ENCODE measurements at regions not wholly inside any gene's neighbourhood (a gene's known extent, or its start where the extent isn't known, plus 50 kb on each side); places are given as distances from the start of the nearest gene placed in this dataset.

DNA sequence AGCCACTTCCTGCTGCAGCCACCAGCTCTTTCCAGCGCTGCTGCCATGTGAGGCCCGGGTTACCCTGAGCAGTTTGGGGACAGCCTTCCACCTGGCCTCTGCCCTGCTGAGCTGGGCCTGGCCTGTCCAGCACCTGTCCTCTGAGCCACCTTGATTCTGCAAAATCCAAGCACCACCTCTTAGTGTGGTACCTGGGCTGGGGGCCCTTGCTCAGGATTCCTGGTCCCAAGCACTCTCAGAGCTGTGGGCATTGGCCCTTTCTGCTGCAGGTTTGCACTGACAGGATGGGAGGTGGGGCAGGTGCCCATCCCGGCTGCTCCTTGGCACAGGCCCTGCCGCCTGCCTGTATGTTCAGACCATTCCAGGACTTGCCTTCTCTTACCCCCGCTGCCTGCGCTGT is 309.2 kb upstream of the IRX4 start:
- Histone ChIP-seq H3K4me1 (ENCODE audit: control insufficient read depth, insufficient read depth, low read length) (no peaks in the 10 kb centered on the region), H3K4me3 (ENCODE audit: low read length) (no peak overlapping the region), H3K27me3 (ENCODE audit: control insufficient read depth, insufficient read depth, low read length) (no peaks in the 10 kb centered on the region), H3K9ac (ENCODE audit: low read length) (no peak overlapping the region), H3K36me3 (ENCODE audit: control insufficient read depth, insufficient read depth, low read length) (no peaks in the 10 kb centered on the region), H3K9me3 (ENCODE audit: control insufficient read depth, low read length) (no peaks in the 10 kb centered on the region)

DNA sequence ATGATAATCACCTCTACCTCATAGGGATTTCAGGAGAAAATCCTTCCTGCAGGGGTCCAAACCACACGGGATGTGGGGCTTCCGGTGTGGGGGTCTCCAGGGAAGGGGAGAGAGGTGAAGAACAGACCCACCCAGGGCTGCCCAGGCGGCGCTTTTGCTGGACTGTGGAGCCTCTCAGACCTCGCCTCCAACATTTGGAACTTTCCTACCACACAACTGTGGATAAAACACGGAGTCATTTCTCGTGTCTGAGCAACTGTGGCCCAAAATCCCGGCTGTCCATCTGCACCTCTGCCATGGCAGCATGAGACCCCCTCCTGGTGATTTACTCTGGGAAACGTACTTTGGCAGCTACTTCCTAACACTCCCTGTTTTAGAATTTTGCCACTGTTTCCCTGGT is 307.8 kb upstream of the IRX4 start:
- H3K4me3 ChIP-seq (ENCODE audit: low read length), result no peak overlapping the region
- no peaks in the 10 kb centered on the region for H3K4me1 ChIP-seq (ENCODE audit: control insufficient read depth, insufficient read depth, low read length)
- no peaks in the 10 kb centered on the region for H3K9me3 ChIP-seq (ENCODE audit: control insufficient read depth, low read length)
- no peaks in the 10 kb centered on the region for H3K36me3 ChIP-seq (ENCODE audit: control insufficient read depth, insufficient read depth, low read length)
- H3K27me3 ChIP-seq (ENCODE audit: control insufficient read depth, insufficient read depth, low read length), result no peaks in the 10 kb centered on the region
- H3K9ac ChIP-seq (ENCODE audit: low read length), result no peak overlapping the region

DNA sequence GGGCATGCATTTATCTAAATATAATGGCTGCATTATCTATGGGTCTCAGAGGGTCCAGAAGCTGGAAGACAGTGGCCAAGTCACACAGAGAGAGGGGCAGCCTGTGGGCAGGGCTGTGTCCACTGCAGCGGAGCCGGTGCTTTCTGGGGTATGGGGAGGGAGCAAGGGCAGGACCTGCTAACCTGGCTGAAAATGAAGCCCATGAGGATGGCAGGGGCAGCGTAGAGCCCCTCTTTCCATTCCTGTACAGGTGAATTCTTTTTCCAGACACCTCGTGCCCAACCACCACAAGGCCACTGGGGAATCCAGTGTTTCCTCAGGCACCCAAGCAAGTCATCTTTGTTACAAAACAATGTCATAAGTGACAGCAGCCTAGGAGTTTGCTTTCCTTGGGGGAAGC is 305.9 kb upstream of the IRX4 start:
- Histone ChIP-seq H3K27me3 (ENCODE audit: control insufficient read depth, insufficient read depth, low read length) (no peaks in the 10 kb centered on the region), H3K36me3 (ENCODE audit: control insufficient read depth, insufficient read depth, low read length) (no peaks in the 10 kb centered on the region), H3K4me1 (ENCODE audit: control insufficient read depth, insufficient read depth, low read length) (no peaks in the 10 kb centered on the region), H3K9ac (ENCODE audit: low read length) (no peak overlapping the region), H3K4me3 (ENCODE audit: low read length) (no peak overlapping the region), H3K9me3 (ENCODE audit: control insufficient read depth, low read length) (no peaks in the 10 kb centered on the region)

DNA sequence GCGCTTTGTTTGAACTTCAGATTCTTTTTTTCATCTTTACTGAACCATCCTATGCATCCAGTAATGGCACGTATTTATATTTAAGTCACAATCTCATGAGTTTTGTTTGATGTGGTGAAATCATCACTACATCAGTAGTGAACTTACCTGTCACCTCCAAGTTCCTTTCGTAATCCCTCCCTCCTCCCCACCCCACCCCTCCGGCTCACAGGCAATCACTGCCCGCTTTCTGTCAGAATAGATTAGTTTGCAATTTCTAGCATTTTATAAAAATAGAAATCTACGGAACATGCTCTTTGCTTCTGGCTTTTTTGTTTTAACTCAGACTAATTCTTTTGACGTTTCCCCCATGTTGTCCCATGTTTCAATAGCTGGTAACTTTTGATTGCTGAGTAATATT is 305.4 kb upstream of the IRX4 start:
- Histone ChIP-seq H3K4me1 (ENCODE audit: control insufficient read depth, insufficient read depth, low read length) (no peaks in the 10 kb centered on the region), H3K9ac (ENCODE audit: low read length) (no peak overlapping the region), H3K9me3 (ENCODE audit: control insufficient read depth, low read length) (no peaks in the 10 kb centered on the region), H3K36me3 (ENCODE audit: control insufficient read depth, insufficient read depth, low read length) (no peaks in the 10 kb centered on the region), H3K4me3 (ENCODE audit: low read length) (no peak overlapping the region), H3K27me3 (ENCODE audit: control insufficient read depth, insufficient read depth, low read length) (no peaks in the 10 kb centered on the region)

DNA sequence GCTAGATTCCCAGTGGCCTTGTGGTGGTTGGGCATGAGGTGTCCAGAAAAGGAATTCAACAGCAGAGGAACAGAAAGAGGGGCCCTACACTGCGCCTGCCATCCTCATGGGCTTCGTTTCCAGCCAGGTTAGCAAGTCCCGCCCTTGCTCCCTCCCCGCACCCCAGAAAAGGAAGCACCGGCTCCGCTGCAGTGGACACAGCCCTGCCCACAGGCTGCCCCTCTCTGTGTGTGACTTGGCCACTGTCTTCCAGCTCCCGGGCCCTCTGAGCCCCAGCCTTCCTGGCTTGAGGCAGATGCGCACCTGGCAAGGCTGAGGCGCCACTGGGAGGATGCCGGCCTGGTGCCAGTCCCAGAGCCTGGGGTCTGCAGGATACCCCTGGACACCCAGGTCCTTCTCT is 305.0 kb upstream of the IRX4 start:
- Histone ChIP-seq H3K9ac (ENCODE audit: low read length) (no peak overlapping the region), H3K4me3 (ENCODE audit: low read length) (no peak overlapping the region), H3K4me1 (ENCODE audit: control insufficient read depth, insufficient read depth, low read length) (no peaks in the 10 kb centered on the region), H3K9me3 (ENCODE audit: control insufficient read depth, low read length) (no peaks in the 10 kb centered on the region), H3K36me3 (ENCODE audit: control insufficient read depth, insufficient read depth, low read length) (no peaks in the 10 kb centered on the region), H3K27me3 (ENCODE audit: control insufficient read depth, insufficient read depth, low read length) (no peaks in the 10 kb centered on the region)

DNA sequence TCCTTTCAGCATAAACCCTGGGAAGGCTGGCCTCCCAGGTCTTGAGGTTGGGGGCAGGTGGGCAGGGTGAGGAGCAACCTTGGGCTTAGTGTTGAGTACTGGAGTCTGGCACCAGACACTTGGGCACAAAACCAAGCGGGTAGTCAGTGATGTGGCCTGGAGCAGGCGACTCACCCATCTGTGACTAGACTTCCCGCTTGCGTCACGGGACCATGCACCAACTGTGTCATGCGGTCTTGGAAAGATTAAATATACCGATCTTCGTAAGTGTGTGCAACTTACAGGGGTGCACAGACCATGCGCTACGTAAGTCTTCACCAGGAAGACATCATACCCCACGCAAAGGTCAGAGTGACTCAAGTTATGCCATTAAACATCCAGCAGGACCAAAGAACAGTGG is 304.4 kb upstream of the IRX4 start:
- Histone ChIP-seq H3K27me3 (ENCODE audit: control insufficient read depth, insufficient read depth, low read length) (no peaks in the 10 kb centered on the region), H3K4me1 (ENCODE audit: control insufficient read depth, insufficient read depth, low read length) (no peaks in the 10 kb centered on the region), H3K9me3 (ENCODE audit: control insufficient read depth, low read length) (no peaks in the 10 kb centered on the region), H3K9ac (ENCODE audit: low read length) (no peak overlapping the region), H3K4me3 (ENCODE audit: low read length) (no peak overlapping the region), H3K36me3 (ENCODE audit: control insufficient read depth, insufficient read depth, low read length) (no peaks in the 10 kb centered on the region)

DNA sequence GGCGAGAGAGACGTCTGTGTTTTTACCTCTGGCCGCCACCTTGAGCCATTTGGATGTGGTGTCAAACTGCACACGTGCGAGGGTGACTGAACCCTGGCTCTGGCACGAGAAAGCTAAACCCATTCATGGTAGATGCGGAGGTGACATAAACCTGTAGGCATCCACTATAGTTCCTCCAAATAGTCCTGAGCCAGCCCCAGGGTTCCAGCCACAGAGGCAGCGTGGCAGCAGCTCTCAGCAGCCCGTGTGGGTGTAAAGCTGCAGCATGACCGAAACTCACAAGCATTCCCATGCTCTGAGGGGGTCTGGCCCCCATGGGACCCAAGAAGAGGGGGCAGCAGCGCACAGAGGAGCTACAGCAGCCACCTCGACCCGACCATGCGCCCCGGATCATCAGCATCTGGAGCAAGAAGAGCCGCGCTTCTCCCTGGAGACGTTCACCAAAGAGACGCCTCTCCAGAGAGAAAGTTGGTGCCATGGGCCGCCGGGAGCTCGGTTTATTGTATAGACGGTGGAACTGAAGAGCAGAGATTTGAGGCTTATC is 303.8 kb upstream of the IRX4 start:
- Histone ChIP-seq H3K4me3 (ENCODE audit: low read length) (no peak overlapping the region), H3K9me3 (ENCODE audit: control insufficient read depth, low read length) (no peaks in the 10 kb centered on the region), H3K9ac (ENCODE audit: low read length) (no peak overlapping the region), H3K27me3 (ENCODE audit: control insufficient read depth, insufficient read depth, low read length) (no peaks in the 10 kb centered on the region), H3K36me3 (ENCODE audit: control insufficient read depth, insufficient read depth, low read length) (no peaks in the 10 kb centered on the region), H3K4me1 (ENCODE audit: control insufficient read depth, insufficient read depth, low read length) (no peaks in the 10 kb centered on the region)

DNA sequence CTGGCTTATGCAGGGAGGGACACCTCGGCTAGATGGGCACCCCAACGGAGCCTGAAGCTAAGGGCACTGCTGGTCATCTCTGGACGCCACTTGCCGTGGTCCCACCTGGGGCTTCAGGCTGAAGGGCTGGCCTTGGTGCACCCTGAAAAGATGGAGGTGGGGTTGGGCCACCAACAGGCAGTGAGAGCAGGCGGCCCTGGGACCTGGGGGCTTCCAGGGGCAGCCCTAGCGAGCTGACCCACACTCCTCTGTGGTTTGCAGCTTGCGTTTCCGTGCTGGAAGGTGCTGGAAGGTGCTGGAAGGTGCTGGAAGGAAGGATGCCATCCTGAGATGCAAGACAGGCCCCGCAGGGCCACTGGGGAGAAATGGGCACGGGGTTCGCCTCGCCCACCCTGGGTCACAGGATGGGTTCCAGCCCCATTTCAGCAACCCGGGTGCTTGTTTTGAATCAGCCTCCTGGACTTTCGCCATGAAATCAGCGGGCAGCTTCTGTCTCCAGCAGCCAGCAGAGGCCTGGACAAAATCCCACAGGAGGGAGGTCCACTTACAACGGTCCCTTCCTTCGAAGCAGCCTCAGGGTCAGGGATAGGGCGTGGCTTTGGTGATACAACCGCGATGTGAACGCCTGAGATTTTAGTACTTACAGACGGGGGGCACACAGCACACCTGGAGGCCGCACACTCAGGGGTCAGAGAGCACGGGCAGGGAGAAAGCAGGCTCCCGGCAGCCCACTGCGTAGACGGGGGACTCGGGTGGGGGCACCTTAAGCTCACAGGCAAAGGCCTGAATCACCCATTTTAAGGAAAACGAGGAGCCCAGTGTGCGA is 303.1 kb upstream of the IRX4 start:
- no peaks in the 10 kb centered on the region for H3K9me3 ChIP-seq (ENCODE audit: control insufficient read depth, low read length)
- no peaks in the 10 kb centered on the region for H3K27me3 ChIP-seq (ENCODE audit: control insufficient read depth, insufficient read depth, low read length)
- H3K9ac ChIP-seq (ENCODE audit: low read length), result no peak overlapping the region
- no peaks in the 10 kb centered on the region for H3K4me1 ChIP-seq (ENCODE audit: control insufficient read depth, insufficient read depth, low read length)
- H3K36me3 ChIP-seq (ENCODE audit: control insufficient read depth, insufficient read depth, low read length), result no peaks in the 10 kb centered on the region
- no peak overlapping the region for H3K4me3 ChIP-seq (ENCODE audit: low read length)

DNA sequence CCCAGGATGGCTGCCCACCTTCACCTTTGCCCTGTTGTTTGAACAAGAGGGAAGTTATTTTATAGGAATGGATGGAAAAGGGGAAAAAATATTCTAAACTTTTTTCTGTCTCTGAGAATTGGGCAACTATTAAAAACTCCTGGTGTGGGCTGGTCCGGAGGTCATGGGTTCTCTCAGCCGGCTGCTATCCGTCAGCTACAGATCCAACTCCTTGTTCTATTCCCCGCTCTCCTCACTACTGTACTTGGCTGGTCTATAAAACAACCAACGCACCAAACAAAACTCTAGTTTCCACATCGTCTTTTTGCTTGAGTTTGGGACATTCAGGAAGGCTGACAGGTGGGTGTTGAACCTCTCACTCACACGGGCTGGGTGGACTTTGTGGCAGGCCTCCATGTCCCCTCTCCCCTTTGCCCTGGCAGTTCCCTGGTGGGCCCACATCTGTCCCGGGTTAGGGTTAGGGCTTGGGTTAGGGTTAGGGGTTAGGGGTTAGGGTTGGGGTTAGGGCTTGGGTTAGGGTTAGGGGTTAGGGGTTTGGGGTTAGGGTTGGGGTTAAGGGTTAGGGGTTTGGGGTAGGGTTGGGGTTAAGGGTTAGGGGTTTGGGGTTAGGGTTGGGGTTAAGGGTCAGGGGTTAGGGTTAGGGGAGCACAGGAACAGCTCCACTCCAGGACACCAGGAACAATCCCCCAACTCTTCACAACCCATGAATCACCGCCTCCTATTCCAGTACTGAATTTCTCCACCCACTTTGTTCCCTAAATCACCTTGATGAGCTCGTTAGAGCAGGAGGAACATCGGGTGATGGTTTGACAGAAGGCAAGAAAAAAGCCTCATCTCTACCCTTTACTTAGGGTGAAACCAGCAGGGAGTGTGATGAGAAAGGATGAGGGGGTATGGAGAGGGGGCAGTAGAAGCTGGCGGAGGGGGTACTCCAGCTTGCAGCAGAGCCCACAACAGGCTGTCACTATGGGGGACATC is 302.1 kb upstream of the IRX4 start:
- Histone ChIP-seq H3K9ac (ENCODE audit: low read length) (no peak overlapping the region), H3K4me1 (ENCODE audit: control insufficient read depth, insufficient read depth, low read length) (no peaks in the 10 kb centered on the region), H3K27me3 (ENCODE audit: control insufficient read depth, insufficient read depth, low read length) (no peaks in the 10 kb centered on the region)

DNA sequence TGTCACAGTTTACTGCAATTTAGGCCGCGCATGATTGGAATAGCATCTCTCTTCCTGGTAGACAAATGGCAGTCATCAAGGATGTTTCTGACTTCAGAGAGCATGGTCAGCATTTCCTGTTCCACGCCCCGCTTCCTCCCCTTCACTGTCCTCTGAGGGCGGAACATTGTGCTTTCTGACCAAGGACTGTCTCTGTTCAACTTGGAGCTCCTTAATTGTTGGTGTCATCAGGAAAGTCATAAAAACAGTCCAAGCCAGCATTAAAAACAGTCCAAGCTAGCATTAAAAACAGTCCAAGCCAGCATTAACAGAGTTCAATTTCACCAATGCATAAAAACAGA is 301.3 kb upstream of the IRX4 start:
- Histone ChIP-seq H3K4me1 (ENCODE audit: control insufficient read depth, insufficient read depth, low read length) (no peaks in the 10 kb centered on the region), H3K27me3 (ENCODE audit: control insufficient read depth, insufficient read depth, low read length) (no peaks in the 10 kb centered on the region), H3K9ac (ENCODE audit: low read length) (no peak overlapping the region), H3K36me3 (ENCODE audit: control insufficient read depth, insufficient read depth, low read length) (no peaks in the 10 kb centered on the region), H3K4me3 (ENCODE audit: low read length) (no peak overlapping the region), H3K9me3 (ENCODE audit: control insufficient read depth, low read length) (no peaks in the 10 kb centered on the region)

More for the DNA sequence above, 302.1 kb upstream of the IRX4 start:
- no peak overlapping the region for H3K4me3 ChIP-seq (ENCODE audit: low read length)
- no peaks in the 10 kb centered on the region for H3K36me3 ChIP-seq (ENCODE audit: control insufficient read depth, insufficient read depth, low read length)
- no peaks in the 10 kb centered on the region for H3K9me3 ChIP-seq (ENCODE audit: control insufficient read depth, low read length)

DNA sequence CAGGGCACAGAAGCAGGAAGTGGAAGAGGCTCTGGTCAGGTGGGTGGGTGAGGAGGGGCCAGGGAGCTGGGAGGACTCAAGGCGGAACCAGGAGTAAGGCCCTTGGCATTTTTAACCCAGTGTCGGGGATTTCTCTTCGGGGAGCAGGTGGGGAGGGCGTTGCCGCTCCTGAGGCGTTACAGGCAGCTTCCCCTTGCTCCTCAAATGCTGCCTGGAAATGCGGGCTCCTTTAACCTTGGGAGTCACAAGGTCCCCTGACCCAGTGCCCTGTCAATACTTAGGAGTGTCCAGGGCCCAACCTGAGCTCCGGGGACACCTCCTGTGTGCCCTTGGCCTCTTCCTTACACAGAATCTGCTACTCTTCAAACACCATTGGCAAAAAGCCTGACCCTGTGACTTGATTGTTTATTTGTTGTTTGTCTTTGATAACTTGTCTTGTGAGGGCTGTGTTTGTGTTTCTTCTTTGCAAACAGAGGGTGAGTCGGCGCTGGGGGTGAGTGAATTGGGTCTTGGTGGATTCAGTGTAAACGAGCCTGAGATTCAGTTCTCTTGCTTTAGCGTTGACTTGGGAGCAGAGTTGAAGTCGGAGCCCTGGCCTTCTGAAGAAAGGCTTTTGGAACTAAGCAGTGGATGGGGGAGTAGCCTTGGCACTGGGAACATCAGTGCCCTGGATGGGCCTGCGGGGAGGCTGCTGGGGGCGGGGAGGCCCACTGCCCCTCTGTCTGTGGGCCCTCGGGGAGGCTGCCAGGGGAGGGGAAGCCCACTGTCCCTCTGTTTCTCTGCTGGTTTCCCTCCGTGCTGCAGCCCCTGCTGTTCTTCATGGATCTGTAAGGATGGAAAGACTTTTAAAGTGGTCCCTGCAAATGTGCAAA is 300.7 kb upstream of the IRX4 start:
- Histone ChIP-seq H3K9me3 (ENCODE audit: control insufficient read depth, low read length) (no peaks in the 10 kb centered on the region), H3K4me3 (ENCODE audit: low read length) (no peak overlapping the region), H3K4me1 (ENCODE audit: control insufficient read depth, insufficient read depth, low read length) (no peaks in the 10 kb centered on the region), H3K27me3 (ENCODE audit: control insufficient read depth, insufficient read depth, low read length) (no peaks in the 10 kb centered on the region), H3K36me3 (ENCODE audit: control insufficient read depth, insufficient read depth, low read length) (no peaks in the 10 kb centered on the region), H3K9ac (ENCODE audit: low read length) (no peak overlapping the region)

All from mucosa of stomach (tissue), 1 donor.